ENCODE measurements at regions not wholly inside any gene's neighbourhood (a gene's known extent, or its start where the extent isn't known, plus 50 kb on each side); places are given as distances from the start of the nearest gene placed in this dataset.

GRCh38 chr13:42686165-42686564, 95.2 kb upstream of the FAM216B start:
- no peak for TF ChIP-seq CTCF (IDR thresholded peaks at IDR 0.05)
- TF ChIP-seq POLR2AphosphoS5 (IDR thresholded peaks at IDR 0.05), result no peak
